ENCODE measurements at regions not wholly inside any gene's neighbourhood (a gene's known extent, or its start where the extent isn't known, plus 50 kb on each side); places are given as distances from the start of the nearest gene placed in this dataset.

DNA sequence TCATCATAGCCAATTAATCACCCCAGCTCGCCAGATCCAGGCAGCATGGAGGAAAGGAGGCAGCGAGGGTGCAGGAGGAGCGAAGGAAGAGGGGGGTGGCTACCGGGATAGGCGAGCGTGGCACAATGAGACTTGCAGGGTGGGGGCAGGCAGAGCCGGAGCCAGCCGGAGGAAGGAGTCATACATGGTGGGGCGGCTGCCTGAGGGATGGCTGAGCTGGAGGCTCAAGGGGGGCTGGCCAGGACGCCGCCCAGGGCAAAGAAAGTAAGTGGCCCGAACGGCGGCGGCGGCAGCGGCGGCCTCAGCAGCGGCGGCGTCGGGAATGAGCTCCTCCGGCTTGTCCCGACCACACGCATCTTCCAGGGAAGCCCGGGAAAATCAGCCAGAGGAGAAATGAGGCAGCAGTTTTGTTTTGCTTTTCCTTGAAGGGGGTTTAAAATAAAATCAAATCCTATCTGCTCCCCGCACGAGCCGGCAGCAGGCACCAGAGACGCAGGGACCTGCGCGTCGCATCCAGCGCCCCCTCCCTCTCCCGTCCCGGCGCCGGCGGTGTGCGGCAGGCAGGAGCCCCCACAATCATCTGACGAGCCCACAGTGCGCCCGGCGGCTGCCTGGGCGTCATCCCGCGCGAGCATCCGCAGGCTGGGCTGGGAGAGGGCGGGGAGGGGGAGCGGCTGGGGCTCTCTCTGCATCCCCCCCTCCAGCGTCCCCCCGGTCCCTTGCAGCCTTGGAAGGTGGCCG lies 263.6 kb downstream of the CTTN start:
- DNase-seq: no peak

DNA sequence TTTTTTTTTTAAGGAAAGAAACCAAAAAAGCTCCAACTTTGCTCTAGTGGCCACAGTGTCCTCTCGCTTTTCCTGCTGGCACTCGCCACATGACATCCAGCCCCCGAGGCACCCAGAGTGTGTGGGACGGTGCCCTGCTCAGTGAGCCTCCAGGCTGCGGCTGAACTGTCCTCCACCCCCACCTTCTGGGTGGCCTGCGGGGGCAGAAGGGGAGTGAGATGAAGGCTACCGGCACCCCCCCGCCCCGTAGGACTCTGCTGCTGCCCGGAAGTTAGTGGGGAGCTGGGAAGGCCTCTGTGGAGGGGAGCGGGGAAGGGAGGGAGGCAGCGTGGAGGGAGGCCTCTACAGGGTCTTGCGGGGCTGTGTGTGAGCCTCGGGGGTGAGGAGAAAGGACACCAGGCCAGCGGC lies 264.4 kb downstream of the CTTN start:
- no peak for DNase-seq

DNA sequence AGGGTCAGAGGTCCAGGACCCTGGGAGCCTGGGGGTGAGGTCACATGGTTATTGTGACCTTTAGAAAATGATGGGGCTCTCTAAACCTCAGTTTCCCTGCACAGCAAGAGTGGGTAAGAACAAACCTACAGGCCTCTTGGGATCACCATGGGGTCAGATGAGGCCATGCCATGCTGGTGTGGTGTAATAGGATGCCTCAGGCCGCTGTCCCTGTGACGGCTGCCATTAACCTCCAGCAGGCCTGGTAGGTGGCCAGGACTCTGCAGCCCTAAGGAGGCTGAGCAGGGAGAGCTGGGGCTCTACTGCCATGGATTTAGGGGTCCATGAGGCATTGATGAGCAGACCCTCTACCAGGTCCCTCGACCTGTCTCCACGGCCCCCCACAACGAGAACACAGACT lies 265.5 kb downstream of the CTTN start:
- no peak for DNase-seq

DNA sequence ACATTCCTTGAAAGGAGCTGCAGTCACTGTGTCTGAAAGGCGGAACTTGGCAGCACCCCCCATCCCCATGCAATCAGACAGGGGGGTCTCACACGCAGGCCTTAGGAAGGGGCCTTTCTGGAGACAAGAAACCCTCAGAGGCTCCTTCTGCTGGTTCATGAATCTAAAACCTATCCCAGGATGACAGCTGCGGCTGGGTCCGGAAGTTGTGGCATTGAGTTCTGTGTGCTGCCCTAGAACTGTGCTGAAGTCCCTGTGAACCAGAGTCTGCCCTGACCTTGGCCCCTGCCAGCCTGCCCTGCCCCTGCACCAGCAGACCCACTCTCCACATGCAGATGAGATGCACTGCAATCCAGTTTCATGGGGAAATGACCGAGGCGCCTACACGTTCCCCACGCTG lies 268.0 kb downstream of the CTTN start:
- no peak for DNase-seq

DNA sequence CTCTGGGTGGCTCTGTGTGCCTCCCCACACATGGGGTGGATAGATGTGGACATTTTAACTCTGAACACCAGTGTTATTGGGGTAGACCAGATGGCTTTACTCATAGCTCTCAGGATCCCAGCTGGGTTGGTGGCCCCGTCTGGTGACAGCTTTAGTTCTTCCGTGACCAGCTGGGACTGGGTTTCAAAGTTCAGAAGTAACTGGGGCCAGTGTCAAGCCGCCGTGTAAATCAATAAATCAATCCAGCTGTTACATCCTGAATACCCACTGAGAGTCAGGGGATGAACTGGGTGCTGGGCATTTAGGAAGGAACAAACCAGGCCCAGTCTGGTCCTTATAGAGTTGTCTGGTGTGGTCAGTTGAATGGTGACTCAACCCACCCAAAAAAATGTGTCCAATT lies 269.4 kb downstream of the CTTN start:
- no peak for DNase-seq

DNA sequence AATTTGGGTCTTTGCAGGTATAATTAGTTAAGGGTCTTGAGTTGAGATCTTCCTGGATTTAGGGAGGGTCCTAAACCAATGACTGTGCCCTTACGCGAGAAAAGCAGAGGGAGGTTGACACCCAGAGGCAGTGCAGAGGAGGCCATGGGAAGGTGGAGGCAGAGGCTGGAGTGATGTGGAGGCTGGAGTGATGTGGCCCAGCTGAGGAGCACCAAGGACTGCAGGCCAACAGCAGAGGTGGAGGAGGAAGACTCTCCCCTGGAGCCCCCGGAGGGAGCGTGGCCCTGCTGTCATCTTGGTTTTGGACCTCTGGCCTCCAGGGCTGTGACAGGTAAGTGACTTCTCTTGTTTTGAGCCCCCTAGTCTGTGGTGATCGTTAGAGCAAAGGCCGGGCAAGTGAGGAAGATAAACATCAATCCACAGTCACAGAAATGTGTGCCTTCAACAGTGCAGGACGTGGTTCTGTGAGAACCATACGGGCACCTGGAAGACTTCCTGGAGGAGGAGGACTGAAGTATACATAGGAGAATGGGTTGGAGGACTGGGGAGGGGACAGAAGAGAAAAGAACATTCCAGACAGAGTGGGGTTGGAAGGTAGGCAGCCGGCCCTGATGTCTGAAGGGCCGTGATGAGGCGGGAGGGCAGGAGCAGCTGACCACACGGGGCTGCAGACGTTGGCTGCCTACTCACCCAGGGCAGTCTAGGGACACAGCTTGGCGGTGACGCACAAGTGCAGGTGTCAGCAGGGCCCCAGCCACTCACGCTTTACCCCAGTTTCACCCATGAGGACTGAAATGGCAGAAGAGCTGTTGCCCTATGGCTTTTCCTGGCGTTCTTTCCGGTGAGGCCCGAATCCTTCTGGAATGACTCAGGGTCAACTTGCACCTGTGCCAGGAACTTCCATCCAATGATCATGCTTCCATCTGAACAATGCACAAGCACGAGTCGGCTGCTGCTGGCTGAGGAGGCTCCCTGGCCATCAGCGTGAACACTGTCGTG lies 270.2 kb downstream of the CTTN start:
- no peak for DNase-seq

DNA sequence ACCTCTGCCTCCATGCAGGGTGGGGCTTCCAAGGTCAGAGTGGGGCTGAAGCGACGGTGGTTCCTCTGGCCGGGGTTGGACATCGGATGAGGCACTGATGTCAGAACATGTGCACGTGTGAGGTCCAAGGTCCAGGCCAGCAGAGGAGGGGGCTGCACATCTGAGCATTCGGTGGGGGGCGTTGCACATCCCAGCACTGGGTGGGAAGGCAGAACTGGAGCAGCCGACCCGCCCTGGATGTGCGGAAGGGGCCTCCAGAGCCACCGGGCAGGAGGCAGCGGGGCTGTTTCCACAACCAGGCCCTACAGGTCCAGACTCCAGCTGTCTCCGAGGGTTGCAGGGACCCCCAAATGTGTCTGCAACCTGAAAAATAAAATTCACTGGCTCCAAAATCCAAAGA lies 271.0 kb downstream of the CTTN start:
- DNase-seq: no peak

DNA sequence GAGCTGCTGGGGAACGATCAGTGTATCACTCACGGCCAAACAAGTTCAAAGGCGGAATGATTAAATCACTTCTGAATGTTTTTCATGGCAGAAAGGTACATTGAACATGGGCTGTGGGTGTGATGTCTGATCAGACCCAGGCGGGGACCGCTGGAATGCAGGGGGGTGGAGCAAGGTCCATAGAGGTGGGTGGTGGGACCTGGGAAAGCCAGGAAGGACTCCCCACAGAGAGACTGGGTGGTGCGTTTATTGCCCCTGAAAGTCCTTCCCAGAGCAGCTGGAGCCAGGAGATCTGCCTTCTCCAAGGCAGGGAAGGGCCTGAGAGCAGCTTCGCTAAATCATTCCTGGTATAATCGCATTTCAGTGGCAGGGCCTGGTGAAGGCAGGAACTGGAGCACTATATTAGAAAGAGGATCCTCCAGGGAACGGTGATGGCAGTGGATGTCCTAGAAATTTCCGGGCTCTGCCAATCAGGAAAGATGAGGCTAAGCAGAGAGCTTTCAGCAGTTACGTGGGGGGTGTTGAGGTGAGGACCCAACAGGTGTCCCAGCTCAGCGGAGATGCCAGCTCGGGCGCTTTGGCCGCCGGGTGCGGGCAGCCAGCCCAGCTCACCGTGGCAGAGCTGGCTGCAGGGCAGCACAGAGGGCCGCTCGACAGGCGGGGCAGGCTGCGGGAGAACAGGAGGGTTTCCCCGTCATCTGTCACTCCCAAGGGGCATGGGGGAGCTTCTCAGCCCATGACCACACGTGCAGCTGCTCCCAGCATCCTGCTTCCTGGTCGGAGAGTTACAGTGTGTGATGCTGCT lies 271.7 kb downstream of the CTTN start:
- no peak for DNase-seq

DNA sequence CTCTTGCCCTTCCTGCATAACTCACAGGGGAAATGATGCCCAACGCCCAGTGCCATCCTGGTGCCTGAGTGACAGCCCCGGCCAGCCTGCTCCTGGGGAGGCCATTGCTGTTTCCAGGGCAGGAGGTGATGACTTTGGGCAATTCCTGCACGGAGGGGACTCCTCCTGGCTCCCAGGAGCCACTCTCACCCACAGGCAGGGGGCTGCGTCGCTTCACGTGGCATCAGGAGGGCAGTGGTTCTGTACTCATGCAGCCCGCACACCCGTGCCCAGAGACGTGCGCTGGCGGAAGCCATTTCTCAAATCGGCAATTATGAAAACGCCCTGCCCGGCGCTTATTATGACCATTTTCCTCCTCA lies 272.3 kb downstream of the CTTN start:
- no peak for DNase-seq

DNA sequence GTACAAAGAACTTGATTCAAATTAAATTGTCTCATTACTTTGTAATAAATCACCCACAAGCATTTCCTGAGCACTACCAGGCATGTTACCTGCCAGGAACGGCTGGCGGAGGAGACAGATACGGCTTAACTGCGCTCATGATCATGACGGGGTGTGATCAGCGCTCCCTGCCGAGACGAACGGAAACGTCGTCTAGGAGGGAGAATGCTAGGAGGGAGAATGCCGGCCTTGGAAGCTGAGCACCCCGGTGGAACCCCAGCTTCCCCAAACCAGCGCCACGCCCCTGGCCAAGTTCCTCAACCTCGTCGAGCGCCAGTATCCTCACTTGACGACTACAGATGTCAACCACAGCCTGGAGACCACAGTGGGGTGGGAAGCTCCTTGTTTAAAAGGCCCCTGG lies 272.8 kb downstream of the CTTN start:
- no peak for DNase-seq

DNA sequence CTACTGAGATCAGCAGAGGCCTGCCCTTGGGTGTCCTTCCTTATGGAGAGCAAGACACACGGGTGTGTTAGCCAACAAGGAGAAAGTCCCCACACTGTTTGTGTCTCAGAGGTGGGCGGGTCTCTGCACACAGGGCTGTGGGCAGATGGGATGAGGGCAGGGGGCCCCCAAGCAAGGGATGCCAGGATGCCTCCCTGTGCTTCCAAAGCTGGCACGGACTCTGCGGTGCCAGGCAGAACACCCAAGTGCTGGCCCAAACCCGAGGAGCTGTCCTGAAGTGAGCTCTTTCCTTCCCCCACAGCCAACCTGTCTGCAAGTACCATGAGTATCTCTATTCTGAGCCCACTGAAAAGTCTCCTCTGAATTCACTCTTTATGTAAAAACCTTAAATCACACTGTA lies 273.3 kb downstream of the CTTN start:
- no peak for DNase-seq

DNA sequence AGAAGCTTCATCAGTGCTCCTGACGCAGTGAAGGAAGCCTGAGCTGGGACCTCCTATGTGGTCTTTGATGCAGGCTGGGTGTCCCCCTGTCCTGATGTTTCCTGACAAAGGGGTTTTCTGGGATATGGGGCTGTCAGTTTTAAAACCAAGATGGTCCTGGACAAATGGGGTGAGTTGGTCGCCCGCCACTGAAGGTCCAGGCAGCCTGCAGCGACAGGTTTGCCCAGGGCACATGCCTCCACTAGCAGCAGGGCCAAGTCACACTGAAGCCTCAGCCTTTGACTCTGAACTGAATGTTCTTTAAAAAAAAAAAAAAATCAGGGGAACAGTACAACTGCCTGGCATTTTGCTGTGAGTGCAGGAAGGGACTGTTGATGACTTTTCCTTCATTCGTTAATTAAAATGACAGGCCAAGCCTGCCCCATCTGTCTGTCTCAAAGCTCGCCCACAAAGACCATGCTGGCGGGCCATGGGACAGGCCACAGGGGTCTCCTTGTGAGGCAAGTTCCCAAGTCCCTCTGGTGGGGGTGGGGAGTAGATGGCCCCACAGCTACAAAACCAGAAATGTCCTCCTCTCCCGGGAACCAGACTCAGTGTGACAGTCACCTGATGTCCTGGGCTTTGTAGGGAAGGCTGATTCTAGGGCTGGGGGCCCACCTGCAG lies 274.8 kb downstream of the CTTN start:
- DNase-seq: no peak

DNA sequence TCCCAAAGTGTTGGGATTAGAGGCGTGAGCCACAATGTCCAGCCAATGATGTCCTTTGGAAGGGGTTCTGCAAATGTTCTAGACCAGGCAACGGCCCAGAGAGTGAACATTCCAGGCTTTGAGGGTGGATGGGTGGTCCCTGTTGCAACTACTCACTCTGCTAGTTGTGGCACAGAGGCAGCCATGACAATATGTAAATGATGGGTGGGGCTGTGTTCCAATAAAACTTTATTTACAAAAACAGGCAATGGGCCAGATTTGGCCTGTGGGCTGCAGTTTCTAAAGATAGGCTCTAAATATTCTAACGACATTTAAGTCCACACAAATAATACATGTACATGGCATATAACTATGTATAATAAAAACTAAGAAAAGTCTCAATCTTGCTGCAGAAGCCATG lies 276.3 kb downstream of the CTTN start:
- DNase-seq: no peak

DNA sequence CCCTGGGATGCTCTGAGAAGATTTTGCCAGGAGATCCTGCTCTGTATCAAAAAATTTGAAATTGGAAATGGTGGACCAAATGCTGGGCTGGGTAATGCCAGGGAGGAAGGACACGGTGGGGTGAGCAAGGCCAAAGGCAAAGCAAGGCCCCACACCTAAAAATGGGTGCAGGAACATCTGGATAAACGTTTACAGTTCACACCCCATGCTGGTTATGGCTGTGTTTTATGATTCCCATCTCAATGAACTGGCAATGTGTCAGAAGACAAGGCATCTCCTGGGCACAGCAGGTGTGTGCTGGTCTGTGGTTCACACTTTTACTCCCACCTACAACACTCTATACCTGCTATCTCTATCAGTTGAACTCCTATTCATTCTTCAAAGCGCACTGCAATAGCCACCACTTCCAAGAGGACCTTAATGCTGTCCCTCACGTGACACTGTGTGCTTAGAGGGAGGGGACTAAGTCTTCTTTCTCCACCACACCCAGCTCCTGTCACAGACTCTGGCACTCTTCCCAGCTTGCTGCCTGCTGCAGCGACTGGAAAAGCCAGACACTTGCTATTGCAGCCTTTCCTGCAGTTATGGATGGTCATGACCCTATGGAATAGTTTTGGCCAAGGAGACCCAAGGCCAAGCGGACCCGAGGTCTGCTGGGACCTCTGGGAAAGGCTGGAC lies 277.5 kb downstream of the CTTN start:
- no peak for DNase-seq

DNA sequence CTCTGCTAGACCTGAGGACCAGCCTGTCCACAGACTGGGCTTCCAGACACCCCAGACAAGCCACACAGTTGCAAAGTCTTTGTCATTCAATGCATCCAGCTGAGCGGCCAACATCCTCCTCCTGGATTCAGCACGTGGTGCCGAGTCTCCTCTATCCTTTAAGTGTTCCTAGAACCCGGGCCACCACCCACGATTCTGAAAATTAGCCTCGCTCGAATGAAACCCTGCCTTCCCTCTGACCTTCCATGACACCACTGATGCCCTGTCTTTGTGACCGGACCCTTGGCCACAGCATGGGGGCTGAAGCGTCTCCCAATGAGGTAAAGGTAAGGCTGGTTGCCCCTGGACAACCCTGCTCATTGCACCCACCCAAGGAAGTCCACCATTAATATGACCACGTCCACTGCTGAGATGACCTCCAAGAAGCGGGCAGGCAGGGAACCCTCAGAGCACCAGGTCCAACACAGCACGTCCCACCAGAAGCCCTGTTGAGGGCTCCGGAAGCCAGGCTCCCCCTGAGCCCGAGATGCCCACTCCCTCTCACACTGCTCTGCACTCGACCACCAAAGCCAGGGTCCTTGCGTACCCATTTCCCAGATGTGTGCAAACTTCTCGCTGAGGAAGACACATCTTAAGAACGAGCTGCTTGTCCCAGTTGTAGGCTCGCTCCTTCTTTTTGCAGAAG lies 279.0 kb downstream of the CTTN start:
- no peak for DNase-seq

DNA sequence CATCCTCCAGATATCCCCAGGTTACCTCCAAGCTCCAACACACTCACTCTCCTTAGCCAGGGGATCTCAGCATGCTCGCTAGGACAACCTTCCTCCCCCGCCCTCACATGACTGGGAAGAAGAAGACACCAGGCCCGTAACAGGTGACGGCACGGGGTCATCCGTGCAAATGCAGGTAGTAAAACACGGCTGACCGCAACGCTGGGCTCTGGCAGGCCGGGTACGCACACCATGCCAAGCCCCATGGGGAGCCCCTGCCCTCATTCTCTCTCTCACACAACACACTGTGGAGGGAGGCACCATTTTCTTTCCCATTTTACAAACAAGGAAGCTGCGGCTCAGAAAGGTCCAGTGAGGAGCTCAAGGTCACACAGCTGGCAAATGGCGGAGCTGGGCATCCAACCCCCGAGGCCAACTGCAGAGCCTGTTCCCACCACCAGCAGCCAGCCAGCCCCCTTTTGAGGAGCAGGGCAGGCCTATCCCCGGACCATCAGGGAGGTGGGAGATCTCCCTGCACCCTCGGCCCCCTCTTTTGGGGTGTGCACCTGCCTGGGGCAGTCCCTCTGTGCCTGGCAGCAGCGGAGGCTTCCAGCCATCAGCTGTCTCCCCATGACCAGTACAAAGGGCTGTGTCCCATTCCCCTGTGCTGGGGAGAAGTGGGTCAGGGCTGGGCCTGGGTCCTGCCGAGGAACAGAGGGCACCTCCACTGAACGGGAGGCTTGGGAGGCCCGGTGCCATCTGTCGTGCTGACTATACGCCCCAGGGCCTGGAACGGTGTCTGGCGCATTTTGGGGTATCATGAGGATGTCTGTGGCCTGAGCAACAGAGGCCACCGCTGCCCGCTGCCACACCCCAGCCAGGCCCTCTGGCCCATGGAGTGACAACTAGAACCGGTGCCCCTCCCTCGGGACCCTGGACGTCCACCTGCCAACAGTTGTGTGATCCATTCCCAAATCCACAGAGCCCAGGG lies 280.9 kb downstream of the CTTN start:
- no peak for DNase-seq

DNA sequence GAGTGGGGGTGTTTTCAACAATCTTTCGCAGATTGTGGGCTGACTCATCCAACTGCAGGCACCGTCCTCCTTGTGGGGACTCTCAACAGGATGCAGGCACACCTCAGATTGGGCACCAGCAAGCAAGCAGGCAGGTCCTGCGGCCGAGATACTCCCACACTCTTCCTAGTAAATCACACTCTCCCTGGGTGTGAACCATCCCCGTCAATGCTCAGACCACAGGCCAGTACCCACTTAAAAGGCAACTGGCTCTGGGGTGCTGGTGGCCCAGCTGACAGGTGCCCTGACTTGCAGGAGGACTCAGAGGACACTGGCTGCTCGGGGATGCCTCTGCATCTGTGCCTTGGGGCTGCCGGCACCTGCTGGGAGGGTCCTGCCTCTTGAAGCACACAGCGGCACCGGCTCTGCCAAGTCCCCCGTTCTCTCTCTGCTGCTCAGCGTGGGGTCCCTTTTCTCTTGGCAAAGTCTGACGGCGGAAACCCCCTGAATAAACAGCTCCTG lies 282.5 kb downstream of the CTTN start:
- DNase-seq: no peak

DNA sequence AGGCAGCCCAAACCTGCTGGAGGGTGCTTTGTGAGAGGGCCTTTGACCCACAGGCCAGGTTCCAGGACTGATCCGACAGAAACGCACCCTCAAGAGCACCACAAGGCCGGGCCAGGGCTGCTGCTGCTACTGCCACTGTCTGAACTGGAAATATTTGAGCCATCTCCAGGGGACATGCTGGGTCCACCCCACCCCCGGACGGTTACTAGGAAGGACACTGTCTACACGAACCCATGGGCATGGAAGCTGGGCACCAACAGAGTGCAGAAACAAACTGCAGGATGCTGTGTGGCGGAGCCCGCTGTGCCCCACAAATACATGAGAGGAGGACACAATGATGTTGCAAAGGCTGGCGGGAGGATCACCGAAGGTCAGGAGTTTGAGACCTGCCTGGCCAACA lies 283.7 kb downstream of the CTTN start:
- DNase-seq: no peak

DNA sequence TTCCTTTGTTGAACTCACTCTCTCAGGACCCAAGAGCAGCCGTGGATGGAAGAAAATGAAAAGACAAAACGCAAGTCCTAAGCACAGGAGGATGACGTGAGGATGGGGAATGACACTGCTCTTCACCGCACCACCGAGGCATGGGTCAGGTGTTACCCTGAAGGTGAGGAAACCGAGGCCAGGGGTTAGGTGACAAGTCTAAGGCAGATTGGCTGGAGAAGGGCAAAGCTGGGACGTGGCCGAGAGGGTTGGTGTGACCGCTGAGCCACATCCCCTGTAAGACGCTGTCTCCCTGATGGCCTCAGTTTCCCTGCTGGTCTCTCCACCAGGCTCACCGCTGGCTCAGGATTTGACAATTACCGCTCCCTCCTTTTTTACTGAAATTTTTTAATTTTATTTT lies 284.4 kb downstream of the CTTN start:
- no peak for DNase-seq

DNA sequence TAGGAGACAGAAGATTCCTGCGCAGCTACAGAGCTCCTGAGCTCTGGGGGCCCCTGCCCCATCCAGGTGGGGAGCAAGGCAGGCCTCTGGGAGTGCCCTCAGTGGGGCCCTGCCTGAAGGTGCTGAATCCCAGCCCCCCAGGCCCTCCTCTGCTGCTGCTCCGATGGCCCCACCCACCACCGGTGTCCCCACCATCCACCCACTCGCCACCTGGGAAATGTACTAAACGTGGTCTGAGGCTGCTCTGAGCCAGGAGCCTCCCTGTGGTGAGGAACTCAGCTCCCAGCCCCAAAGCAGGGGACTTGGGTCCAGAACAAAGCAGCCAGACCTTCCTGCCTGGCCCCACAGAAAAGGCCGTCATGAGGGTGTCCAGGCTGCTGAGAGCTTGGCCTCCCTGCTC lies 289.4 kb downstream of the CTTN start:
- no peak for DNase-seq
